ENCODE measurements at regions not wholly inside any gene's neighbourhood (a gene's known extent, or its start where the extent isn't known, plus 50 kb on each side); places are given as distances from the start of the nearest gene placed in this dataset.

DNA sequence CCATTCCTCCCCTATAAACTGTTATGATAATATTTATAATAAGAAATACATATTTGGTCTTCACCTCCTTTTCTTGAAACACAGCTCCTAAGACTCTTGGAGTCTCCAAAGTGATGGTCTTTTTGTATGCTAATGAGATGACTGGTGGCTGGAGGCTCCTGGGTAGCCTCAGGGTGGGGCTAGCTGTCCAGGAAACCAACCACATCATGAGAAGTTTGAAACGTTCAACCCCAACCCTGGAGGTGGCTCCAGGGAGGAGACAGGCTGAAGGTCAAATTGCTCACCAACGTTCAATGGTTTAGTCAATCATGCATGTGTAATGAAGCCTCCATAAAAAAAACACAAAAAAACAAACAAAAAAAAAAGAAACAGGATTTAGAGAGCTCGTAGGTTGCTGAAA lies 298.7 kb upstream of the MGAT5 start:
- TF ChIP-seq KDM2B (CRISPR knock-in tag; IDR thresholded peaks at IDR 0.05) (no peak), SAP30 (IDR thresholded peaks at IDR 0.05; ENCODE audit: borderline replicate concordance, insufficient read depth, low read depth, low read length, poor library complexity, severe bottlenecking) (no peak), TEAD4 (IDR thresholded peaks at IDR 0.05; ENCODE audit: low read length) (no peak), TEAD4 (CRISPR knock-in tag; IDR thresholded peaks at IDR 0.05; ENCODE audit: borderline replicate concordance) (no peak), NRF1 (conservative IDR thresholded peaks at IDR 0.05 in 1 of 2, IDR thresholded peaks at IDR 0.05 in 1 of 2) (no peak), PTRF (tag; IDR thresholded peaks at IDR 0.05) (no peak), GABPA (tag; conservative IDR thresholded peaks at IDR 0.05; ENCODE audit: low read depth) (no peak), POLR2AphosphoS5 (IDR thresholded peaks at IDR 0.05; ENCODE audit: control insufficient read depth, insufficient read depth, low read depth, low read length) (no peak), HNRNPH1 (optimal IDR thresholded peaks at IDR 0.05; ENCODE audit: low read depth, low read length) (no peak), EHMT2 (IDR thresholded peaks at IDR 0.05) (no peak)
- TF ChIP-seq, protein P1, sequence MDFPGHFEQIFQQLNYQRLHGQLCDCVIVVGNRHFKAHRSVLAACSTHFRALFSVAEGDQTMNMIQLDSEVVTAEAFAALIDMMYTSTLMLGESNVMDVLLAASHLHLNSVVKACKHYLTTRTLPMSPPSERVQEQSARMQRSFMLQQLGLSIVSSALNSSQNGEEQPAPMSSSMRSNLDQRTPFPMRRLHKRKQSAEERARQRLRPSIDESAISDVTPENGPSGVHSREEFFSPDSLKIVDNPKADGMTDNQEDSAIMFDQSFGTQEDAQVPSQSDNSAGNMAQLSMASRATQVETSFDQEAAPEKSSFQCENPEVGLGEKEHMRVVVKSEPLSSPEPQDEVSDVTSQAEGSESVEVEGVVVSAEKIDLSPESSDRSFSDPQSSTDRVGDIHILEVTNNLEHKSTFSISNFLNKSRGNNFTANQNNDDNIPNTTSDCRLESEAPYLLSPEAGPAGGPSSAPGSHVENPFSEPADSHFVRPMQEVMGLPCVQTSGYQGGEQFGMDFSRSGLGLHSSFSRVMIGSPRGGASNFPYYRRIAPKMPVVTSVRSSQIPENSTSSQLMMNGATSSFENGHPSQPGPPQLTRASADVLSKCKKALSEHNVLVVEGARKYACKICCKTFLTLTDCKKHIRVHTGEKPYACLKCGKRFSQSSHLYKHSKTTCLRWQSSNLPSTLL (IDR thresholded peaks at IDR 0.05): no peak
